Neutrophil (primary cell): ENCODE measurements at regions not wholly inside any gene's neighbourhood (a gene's known extent, or its start where the extent isn't known, plus 50 kb on each side); places are given as distances from the start of the nearest gene placed in this dataset.

Experiments used
- H3K27ac ChIP-seq: fragments of 200-600 bp; sonication (generic); 2 replicates; pipeline ENCODE4 v1.5.1; 2016; ENCODE audit warnings: mild to moderate bottlenecking, moderate library complexity
- H3K27me3 ChIP-seq: fragments of 200-600 bp; sonication (generic); 2 replicates; pipeline ENCODE4 v1.6.0; 2016; ENCODE audit warnings: mild to moderate bottlenecking
- H3K36me3 ChIP-seq: fragments of 200-600 bp; sonication (generic); 2 replicates; pipeline ENCODE4 v1.5.1; 2017
- H3K4me1 ChIP-seq, 2 experiments: fragments of 200-600 bp in 1 of 2; sonication (generic) in 1 of 2; 1 replicate in 1 of 2; 2 replicates in 1 of 2; pipeline versions ENCODE4 v1.5.1 to v1.6.1; 2013 to 2016; ENCODE audit warnings: low read depth in 1 of 2, low read length in 1 of 2, mild to moderate bottlenecking in 1 of 2, moderate library complexity in 1 of 2; ENCODE audit not compliant: control insufficient read depth in 1 of 2, insufficient read depth in 1 of 2
- H3K4me3 ChIP-seq, 2 experiments: fragments of 200-600 bp in 1 of 2; sonication (generic) in 1 of 2; 1 replicate in 1 of 2; 2 replicates in 1 of 2; pipeline ENCODE4 v1.5.1; 2013 to 2016; ENCODE audit warnings: low read depth in 1 of 2, low read length in 1 of 2, mild to moderate bottlenecking in 1 of 2, moderate library complexity in 1 of 2
- H3K9me3 ChIP-seq: fragments of 200-600 bp; sonication (generic); 2 replicates; pipeline ENCODE4 v1.5.1; 2016
- CTCF ChIP-seq: fragments of 200-600 bp; sonication (generic); IDR thresholded peaks from 2 replicates; pipeline ENCODE4 v1.5.1; 2016; ENCODE audit warnings: antibody characterized with exemption

- no peak overlapping the region for H3K27ac ChIP-seq
- H3K9me3 ChIP-seq: no peaks in the 10 kb centered on the region
- no peak for TF ChIP-seq CTCF
- no peak overlapping the region for H3K4me3 ChIP-seq
- peaks cover 17 to 23% of the 10 kb centered on the region in 2 experiments for H3K4me1 ChIP-seq
- H3K27me3 ChIP-seq: peaks cover 100% of the 10 kb centered on the region
- no peaks in the 10 kb centered on the region for H3K36me3 ChIP-seq
Measured at GRCh38 chr7:128164955-128165670, 76.0 kb upstream of the LEP start.

- Histone ChIP-seq H3K4me3 (no peak overlapping the region), H3K27ac (no peak overlapping the region), H3K27me3 (peaks cover 100% of the 10 kb centered on the region), H3K4me1 (peaks cover 17 to 23% of the 10 kb centered on the region in 2 experiments), H3K36me3 (no peaks in the 10 kb centered on the region), H3K9me3 (no peaks in the 10 kb centered on the region)
- no peak for TF ChIP-seq CTCF
Measured at GRCh38 chr7:128165927-128166420, 75.1 kb upstream of the LEP start.

GRCh38 chr7:128166603-128167041 is 74.5 kb upstream of the LEP start:
- peaks cover 17 to 23% of the 10 kb centered on the region in 2 experiments for H3K4me1 ChIP-seq
- peaks cover 100% of the 10 kb centered on the region for H3K27me3 ChIP-seq
- no peak for TF ChIP-seq CTCF
- no peak overlapping the region for H3K27ac ChIP-seq
- H3K4me3 ChIP-seq: peak overlapping the region in 1 of 2 experiments; percentile 51
- no peaks in the 10 kb centered on the region for H3K36me3 ChIP-seq
- H3K9me3 ChIP-seq: no peaks in the 10 kb centered on the region

- H3K4me3 ChIP-seq: peak overlapping the region; percentile 15 to 51
- peaks cover 17 to 23% of the 10 kb centered on the region in 2 experiments for H3K4me1 ChIP-seq
- H3K36me3 ChIP-seq: no peaks in the 10 kb centered on the region
- TF ChIP-seq CTCF: no peak
- H3K9me3 ChIP-seq: no peaks in the 10 kb centered on the region
- peaks cover 100% of the 10 kb centered on the region for H3K27me3 ChIP-seq
- no peak overlapping the region for H3K27ac ChIP-seq
Measured at GRCh38 chr7:128167042-128167701, 73.9 kb upstream of the LEP start.

GRCh38 chr7:128167791-128168666 is 73.0 kb upstream of the LEP start:
- Histone ChIP-seq H3K27me3 (peaks cover 100% of the 10 kb centered on the region), H3K4me3 (peak overlapping the region; percentile 17 to 51), H3K9me3 (no peaks in the 10 kb centered on the region), H3K36me3 (no peaks in the 10 kb centered on the region), H3K27ac (no peak overlapping the region), H3K4me1 (peaks cover 17 to 23% of the 10 kb centered on the region in 2 experiments)
- no peak for TF ChIP-seq CTCF
